ENCODE measurements at regions not wholly inside any gene's neighbourhood (a gene's known extent, or its start where the extent isn't known, plus 50 kb on each side); places are given as distances from the start of the nearest gene placed in this dataset.
"Not testable (repeated sequence)": the region's sequence is repeated elsewhere in the genome, so short reads cannot be mapped to it uniquely, and the experiment has no call there.

- DNase-seq (ENCODE audit: low read depth in 2 of 2), result no peak
These were observed 184.6 kb upstream of the ZNF804A start for GRCh38 chr2:184413671-184414229.

- DNase-seq (ENCODE audit: low read depth in 2 of 2), result no peak
These were observed 182.0 kb upstream of the ZNF804A start for GRCh38 chr2:184416146-184416913.

- no peak for DNase-seq (ENCODE audit: low read depth in 2 of 2)
These were observed 178.6 kb upstream of the ZNF804A start for GRCh38 chr2:184419744-184420143.

GRCh38 chr2:184421456-184421855 is 176.9 kb upstream of the ZNF804A start:
- not testable (repeated sequence) for DNase-seq (ENCODE audit: low read depth in 2 of 2)

GRCh38 chr2:184425083-184425482 is 173.2 kb upstream of the ZNF804A start:
- DNase-seq (ENCODE audit: low read depth in 2 of 2), result no peak

GRCh38 chr2:184444217-184444616 is 154.1 kb upstream of the ZNF804A start:
- no peak for DNase-seq (ENCODE audit: low read depth in 2 of 2)

GRCh38 chr2:184444623-184445223 is 153.6 kb upstream of the ZNF804A start:
- no peak for DNase-seq (ENCODE audit: low read depth in 2 of 2)

GRCh38 chr2:184449760-184450159 is 148.6 kb upstream of the ZNF804A start:
- no peak for DNase-seq (ENCODE audit: low read depth in 2 of 2)

GRCh38 chr2:184452907-184453306 is 145.4 kb upstream of the ZNF804A start:
- DNase-seq (ENCODE audit: low read depth in 2 of 2), result no peak

- no peak for DNase-seq (ENCODE audit: low read depth in 2 of 2)
These were observed 142.7 kb upstream of the ZNF804A start for GRCh38 chr2:184455624-184456023.

GRCh38 chr2:184456693-184457092 is 141.6 kb upstream of the ZNF804A start:
- DNase-seq (ENCODE audit: low read depth in 2 of 2), result not testable (repeated sequence)

- DNase-seq (ENCODE audit: low read depth in 2 of 2), result no peak
These were observed 135.0 kb upstream of the ZNF804A start for GRCh38 chr2:184463102-184463865.

- no peak for DNase-seq (ENCODE audit: low read depth in 2 of 2)
These were observed 134.5 kb upstream of the ZNF804A start for GRCh38 chr2:184463866-184464248.

- DNase-seq (ENCODE audit: low read depth in 2 of 2), result no peak
These were observed 129.5 kb upstream of the ZNF804A start for GRCh38 chr2:184468826-184469225.

- DNase-seq (ENCODE audit: low read depth in 2 of 2), result no peak
These were observed 125.8 kb upstream of the ZNF804A start for GRCh38 chr2:184472481-184472880.

GRCh38 chr2:184481865-184482264 is 116.5 kb upstream of the ZNF804A start:
- no peak for DNase-seq (ENCODE audit: low read depth in 2 of 2)

GRCh38 chr2:184498936-184499335 is 99.4 kb upstream of the ZNF804A start:
- no peak for DNase-seq (ENCODE audit: low read depth in 2 of 2)

GRCh38 chr2:184504252-184504651 is 94.1 kb upstream of the ZNF804A start:
- no peak for DNase-seq (ENCODE audit: low read depth in 2 of 2)

GRCh38 chr2:184507254-184507653 is 91.1 kb upstream of the ZNF804A start:
- no peak for DNase-seq (ENCODE audit: low read depth in 2 of 2)

- no peak for DNase-seq (ENCODE audit: low read depth in 2 of 2)
These were observed 80.9 kb upstream of the ZNF804A start for GRCh38 chr2:184517402-184517801.

- DNase-seq (ENCODE audit: low read depth in 2 of 2), result no peak
These were observed 77.9 kb upstream of the ZNF804A start for GRCh38 chr2:184520441-184520840.

GRCh38 chr2:184523732-184524131 is 74.6 kb upstream of the ZNF804A start:
- no peak for DNase-seq (ENCODE audit: low read depth in 2 of 2)
